ENCODE measurements at regions not wholly inside any gene's neighbourhood (a gene's known extent, or its start where the extent isn't known, plus 50 kb on each side); places are given as distances from the start of the nearest gene placed in this dataset.

DNA sequence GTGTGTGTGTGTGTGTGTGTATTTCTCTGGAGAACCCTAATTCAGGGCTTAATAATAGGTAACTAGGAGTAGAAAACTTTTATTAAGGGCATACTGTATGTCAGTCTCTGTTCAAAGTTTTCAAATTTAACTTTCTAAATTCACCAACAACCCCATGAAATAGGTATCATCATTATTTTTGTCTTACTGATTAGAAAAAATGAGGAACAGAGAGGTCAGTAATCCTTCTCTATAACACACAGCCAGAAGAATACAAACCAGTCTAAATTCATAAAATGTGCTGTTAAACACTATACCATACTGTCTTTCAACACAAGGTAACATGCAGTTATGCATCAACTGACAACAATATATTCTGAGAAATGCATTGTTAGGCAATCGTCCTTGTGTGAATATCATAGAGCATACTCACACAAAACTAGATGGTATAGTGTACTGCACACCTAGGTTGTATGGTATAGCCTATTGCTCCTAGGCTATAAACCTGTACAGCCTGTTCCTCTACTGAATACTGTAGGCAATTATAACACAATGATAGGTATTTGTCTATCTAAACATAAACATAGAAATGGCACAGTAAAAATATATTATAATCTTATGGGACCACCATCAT is 143.1 kb downstream of the PTH2R start:
- TF ChIP-seq CTCF (conservative IDR thresholded peaks at IDR 0.05; ENCODE audit: low read length) = no peak
- TF ChIP-seq EZH2phosphoT487 (IDR thresholded peaks at IDR 0.05; ENCODE audit: borderline replicate concordance) = no peak

Measured in Loucy (cell line).